ENCODE measurements at regions not wholly inside any gene's neighbourhood (a gene's known extent, or its start where the extent isn't known, plus 50 kb on each side); places are given as distances from the start of the nearest gene placed in this dataset.

DNA sequence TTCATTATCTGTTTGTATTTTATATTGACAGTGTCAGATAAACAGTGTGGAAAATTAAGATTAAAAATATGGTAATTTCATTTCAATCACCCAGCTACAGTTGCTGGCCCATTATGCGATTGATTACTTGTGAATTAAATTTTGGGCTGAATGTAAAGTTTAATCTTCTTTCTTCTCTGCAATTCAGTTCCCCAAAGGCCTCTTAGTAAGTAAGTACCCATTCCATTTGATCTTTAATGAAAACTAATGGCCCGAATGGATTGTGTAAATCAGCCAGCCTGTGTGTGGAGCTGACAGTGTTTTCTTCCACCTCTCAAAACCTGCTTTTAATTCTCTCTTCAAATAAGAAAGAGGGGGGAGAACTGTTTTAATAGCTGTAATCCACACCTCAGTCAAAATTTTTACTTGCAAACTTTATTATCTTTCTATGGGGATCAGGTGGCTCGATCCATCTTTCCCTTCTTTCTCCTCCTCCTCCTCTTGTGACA is 307.1 kb downstream of the IL20RB start:
- no peak for DNase-seq
- no peaks in the 10 kb centered on the region for H3K27me3 ChIP-seq
- 70 to 83% methylated on average over 3 of the region's 3 CpGs for WGBS, 2 donors
- no peak overlapping the region for H3K4me3 ChIP-seq
- H3K36me3 ChIP-seq (ENCODE audit: low read depth, missing control alignments), result no peaks in the 10 kb centered on the region
- H3K27ac ChIP-seq, result no peak overlapping the region
- H3K9me3 ChIP-seq, result no peaks in the 10 kb centered on the region
- peaks cover 6% of the 10 kb centered on the region for H3K4me1 ChIP-seq
- TF ChIP-seq, protein P1, sequence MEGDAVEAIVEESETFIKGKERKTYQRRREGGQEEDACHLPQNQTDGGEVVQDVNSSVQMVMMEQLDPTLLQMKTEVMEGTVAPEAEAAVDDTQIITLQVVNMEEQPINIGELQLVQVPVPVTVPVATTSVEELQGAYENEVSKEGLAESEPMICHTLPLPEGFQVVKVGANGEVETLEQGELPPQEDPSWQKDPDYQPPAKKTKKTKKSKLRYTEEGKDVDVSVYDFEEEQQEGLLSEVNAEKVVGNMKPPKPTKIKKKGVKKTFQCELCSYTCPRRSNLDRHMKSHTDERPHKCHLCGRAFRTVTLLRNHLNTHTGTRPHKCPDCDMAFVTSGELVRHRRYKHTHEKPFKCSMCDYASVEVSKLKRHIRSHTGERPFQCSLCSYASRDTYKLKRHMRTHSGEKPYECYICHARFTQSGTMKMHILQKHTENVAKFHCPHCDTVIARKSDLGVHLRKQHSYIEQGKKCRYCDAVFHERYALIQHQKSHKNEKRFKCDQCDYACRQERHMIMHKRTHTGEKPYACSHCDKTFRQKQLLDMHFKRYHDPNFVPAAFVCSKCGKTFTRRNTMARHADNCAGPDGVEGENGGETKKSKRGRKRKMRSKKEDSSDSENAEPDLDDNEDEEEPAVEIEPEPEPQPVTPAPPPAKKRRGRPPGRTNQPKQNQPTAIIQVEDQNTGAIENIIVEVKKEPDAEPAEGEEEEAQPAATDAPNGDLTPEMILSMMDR (IDR thresholded peaks at IDR 0.05), result no peak
- no peak for TF ChIP-seq POLR2A (IDR thresholded peaks at IDR 0.05)
- intact Hi-C loops (cut with DNase I; ENCODE audit: low total_unique reads), result no loop called here

GRCh38 chr3:137282871-137283270 is 325.1 kb downstream of the IL20RB start:
- Histone ChIP-seq H3K4me1 (no peaks in the 10 kb centered on the region), H3K27ac (no peak overlapping the region), H3K27me3 (no peaks in the 10 kb centered on the region), H3K4me3 (no peak overlapping the region), H3K9me3 (no peaks in the 10 kb centered on the region), H3K36me3 (ENCODE audit: low read depth, missing control alignments) (no peaks in the 10 kb centered on the region)
- intact Hi-C loops (cut with DNase I; ENCODE audit: low total_unique reads), result no loop called here
- TF ChIP-seq POLR2A (IDR thresholded peaks at IDR 0.05), result no peak
- TF ChIP-seq, protein P1 (IDR thresholded peaks at IDR 0.05), result no peak
- no peak for DNase-seq

GRCh38 chr3:137285924-137286323 is 328.1 kb downstream of the IL20RB start:
- Histone ChIP-seq H3K36me3 (ENCODE audit: low read depth, missing control alignments) (no peaks in the 10 kb centered on the region), H3K4me1 (no peaks in the 10 kb centered on the region), H3K27ac (no peak overlapping the region), H3K4me3 (no peak overlapping the region), H3K9me3 (no peaks in the 10 kb centered on the region), H3K27me3 (no peaks in the 10 kb centered on the region)
- WGBS, 2 donors, result 87 to 88% methylated on average over 2 of the region's 2 CpGs
- no peak for DNase-seq
- TF ChIP-seq, protein P1 (IDR thresholded peaks at IDR 0.05), result no peak
- no peak for TF ChIP-seq POLR2A (IDR thresholded peaks at IDR 0.05)
- intact Hi-C loops (cut with DNase I; ENCODE audit: low total_unique reads), result no loop called here

DNA sequence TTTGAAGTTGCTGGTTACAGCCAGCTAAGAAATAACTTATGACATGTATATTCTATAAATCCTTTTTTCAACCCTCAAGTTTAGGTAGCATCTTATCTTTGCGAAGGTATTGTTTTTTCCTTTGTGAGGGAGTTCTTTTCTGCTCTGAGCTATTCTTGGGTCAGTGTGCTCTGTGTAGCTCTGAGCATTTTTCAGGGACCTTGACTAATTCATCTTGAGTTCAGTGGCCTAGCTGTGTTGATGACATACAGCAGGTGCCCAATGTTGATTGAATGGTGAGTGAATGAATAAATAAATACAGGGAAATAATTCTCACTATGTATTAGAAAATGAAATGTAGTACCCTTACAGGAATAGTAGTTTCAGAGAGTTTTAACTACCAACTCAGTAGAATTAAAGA is 335.3 kb downstream of the IL20RB start:
- H3K27me3 ChIP-seq, result no peaks in the 10 kb centered on the region
- no peak for DNase-seq
- 68% methylated on average over 1 of the region's 1 CpG for WGBS, 2 donors
- no peak overlapping the region for H3K4me3 ChIP-seq
- no peaks in the 10 kb centered on the region for H3K4me1 ChIP-seq
- H3K36me3 ChIP-seq (ENCODE audit: low read depth, missing control alignments), result no peaks in the 10 kb centered on the region
- TF ChIP-seq POLR2A (IDR thresholded peaks at IDR 0.05), result no peak
- TF ChIP-seq, protein P1 (IDR thresholded peaks at IDR 0.05), result no peak
- H3K9me3 ChIP-seq, result no peaks in the 10 kb centered on the region
- no peak overlapping the region for H3K27ac ChIP-seq
- intact Hi-C loops (cut with DNase I; ENCODE audit: low total_unique reads), result no loop called here

DNA sequence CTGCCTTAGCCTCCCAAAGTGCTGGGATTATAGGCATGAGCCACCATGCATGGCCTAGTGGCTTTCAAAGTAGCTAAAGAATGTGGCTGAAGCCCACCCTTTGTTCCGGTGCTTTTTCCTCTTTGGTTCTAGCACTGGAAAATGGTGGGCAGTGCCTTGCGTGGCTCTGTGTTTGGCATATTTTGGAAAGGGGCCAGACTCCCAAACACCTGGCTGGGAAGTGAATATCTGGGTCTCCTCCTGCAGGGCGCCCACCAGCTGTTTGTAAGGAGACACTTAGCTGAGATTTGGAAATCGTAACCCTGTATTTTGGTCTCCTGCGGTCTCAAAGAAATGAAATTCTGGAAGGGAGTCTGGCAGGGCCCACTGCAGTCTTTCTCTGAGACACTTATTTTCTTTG is 336.4 kb downstream of the IL20RB start:
- Histone ChIP-seq H3K27ac (no peak overlapping the region), H3K36me3 (ENCODE audit: low read depth, missing control alignments) (no peaks in the 10 kb centered on the region), H3K27me3 (no peaks in the 10 kb centered on the region), H3K4me3 (no peak overlapping the region), H3K9me3 (no peaks in the 10 kb centered on the region), H3K4me1 (peaks cover 4% of the 10 kb centered on the region)
- TF ChIP-seq POLR2A (IDR thresholded peaks at IDR 0.05), result no peak
- TF ChIP-seq, protein P1 (IDR thresholded peaks at IDR 0.05), result no peak
- 65 to 76% methylated on average over 5 of the region's 5 CpGs for WGBS, 2 donors
- intact Hi-C loops (cut with DNase I; ENCODE audit: low total_unique reads), result no loop called here
- no peak for DNase-seq
